ENCODE measurements at regions not wholly inside any gene's neighbourhood (a gene's known extent, or its start where the extent isn't known, plus 50 kb on each side); places are given as distances from the start of the nearest gene placed in this dataset.
"Not testable (repeated sequence)": the region's sequence is repeated elsewhere in the genome, so short reads cannot be mapped to it uniquely, and the experiment has no call there.

GRCh38 chr17:30686538-30687479 lies 137.7 kb downstream of the CRLF3 start:
- DNase-seq (ENCODE audit: low read depth) = not testable (repeated sequence)

GRCh38 chr17:30682280-30682679 lies 142.2 kb downstream of the CRLF3 start:
- DNase-seq (ENCODE audit: low read depth) = not testable (repeated sequence)

- DNase-seq (ENCODE audit: low read depth) = not testable (repeated sequence)
Observed at GRCh38 chr17:30680681-30681080, 143.8 kb downstream of the CRLF3 start.

- no peak for DNase-seq (ENCODE audit: low read depth)
Observed at GRCh38 chr17:30677550-30678249, 146.8 kb downstream of the CRLF3 start.

- DNase-seq (ENCODE audit: low read depth) = not testable (repeated sequence)
Observed at GRCh38 chr17:30675777-30676492, 148.6 kb downstream of the CRLF3 start.

- not testable (repeated sequence) for DNase-seq (ENCODE audit: low read depth)
Observed at GRCh38 chr17:30669217-30669649, 155.3 kb downstream of the CRLF3 start.

- not testable (repeated sequence) for DNase-seq (ENCODE audit: low read depth)
Observed at GRCh38 chr17:30668360-30669181, 155.9 kb downstream of the CRLF3 start.

GRCh38 chr17:30667657-30668359 lies 156.7 kb downstream of the CRLF3 start:
- DNase-seq (ENCODE audit: low read depth) = not testable (repeated sequence)

GRCh38 chr17:30666838-30667656 lies 157.4 kb downstream of the CRLF3 start:
- not testable (repeated sequence) for DNase-seq (ENCODE audit: low read depth)

- DNase-seq (ENCODE audit: low read depth) = not testable (repeated sequence)
Observed at GRCh38 chr17:30663727-30664455, 160.6 kb downstream of the CRLF3 start.

- DNase-seq (ENCODE audit: low read depth) = not testable (repeated sequence)
Observed at GRCh38 chr17:30657148-30657547, 167.3 kb downstream of the CRLF3 start.

GRCh38 chr17:30653038-30653437 lies 171.5 kb downstream of the CRLF3 start:
- not testable (repeated sequence) for DNase-seq (ENCODE audit: low read depth)

GRCh38 chr17:30650149-30650548 lies 172.9 kb downstream of the GOSR1 start:
- not testable (repeated sequence) for DNase-seq (ENCODE audit: low read depth)

GRCh38 chr17:30648015-30648620 lies 170.9 kb downstream of the GOSR1 start:
- DNase-seq (ENCODE audit: low read depth) = not testable (repeated sequence)

GRCh38 chr17:30645875-30646274 lies 168.7 kb downstream of the GOSR1 start:
- not testable (repeated sequence) for DNase-seq (ENCODE audit: low read depth)

GRCh38 chr17:30644713-30645112 lies 167.5 kb downstream of the GOSR1 start:
- DNase-seq (ENCODE audit: low read depth) = not testable (repeated sequence)

- DNase-seq (ENCODE audit: low read depth) = not testable (repeated sequence)
Observed at GRCh38 chr17:30644287-30644686, 167.1 kb downstream of the GOSR1 start.

GRCh38 chr17:30641428-30641827 lies 164.2 kb downstream of the GOSR1 start:
- not testable (repeated sequence) for DNase-seq (ENCODE audit: low read depth)
